Astrocyte (in vitro differentiated cells and primary cell): ENCODE measurements at regions not wholly inside any gene's neighbourhood (a gene's known extent, or its start where the extent isn't known, plus 50 kb on each side); places are given as distances from the start of the nearest gene placed in this dataset.

Experiments used
- EZH2 ChIP-seq: IDR thresholded peaks from 2 replicates; pipeline ENCODE4 v1.6.1; 2012; ENCODE audit warnings: mild to moderate bottlenecking, low read length, inconsistent platforms; ENCODE audit not compliant: insufficient read depth
- TF ChIP-seq, protein P1 (sequence below): IDR thresholded peaks from 2 replicates; pipeline ENCODE4 v1.5.1; 2011; ENCODE audit warnings: low read depth, mild to moderate bottlenecking, inconsistent platforms, low read length, moderate library complexity; ENCODE audit not compliant: insufficient read depth

GRCh38 chr3:16828815-16829214, 55.9 kb upstream of the PLCL2 start:
- TF ChIP-seq, protein P1, sequence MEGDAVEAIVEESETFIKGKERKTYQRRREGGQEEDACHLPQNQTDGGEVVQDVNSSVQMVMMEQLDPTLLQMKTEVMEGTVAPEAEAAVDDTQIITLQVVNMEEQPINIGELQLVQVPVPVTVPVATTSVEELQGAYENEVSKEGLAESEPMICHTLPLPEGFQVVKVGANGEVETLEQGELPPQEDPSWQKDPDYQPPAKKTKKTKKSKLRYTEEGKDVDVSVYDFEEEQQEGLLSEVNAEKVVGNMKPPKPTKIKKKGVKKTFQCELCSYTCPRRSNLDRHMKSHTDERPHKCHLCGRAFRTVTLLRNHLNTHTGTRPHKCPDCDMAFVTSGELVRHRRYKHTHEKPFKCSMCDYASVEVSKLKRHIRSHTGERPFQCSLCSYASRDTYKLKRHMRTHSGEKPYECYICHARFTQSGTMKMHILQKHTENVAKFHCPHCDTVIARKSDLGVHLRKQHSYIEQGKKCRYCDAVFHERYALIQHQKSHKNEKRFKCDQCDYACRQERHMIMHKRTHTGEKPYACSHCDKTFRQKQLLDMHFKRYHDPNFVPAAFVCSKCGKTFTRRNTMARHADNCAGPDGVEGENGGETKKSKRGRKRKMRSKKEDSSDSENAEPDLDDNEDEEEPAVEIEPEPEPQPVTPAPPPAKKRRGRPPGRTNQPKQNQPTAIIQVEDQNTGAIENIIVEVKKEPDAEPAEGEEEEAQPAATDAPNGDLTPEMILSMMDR: peak; percentile 39
- TF ChIP-seq EZH2: no peak
